WTC11 (cell line): ENCODE measurements at regions not wholly inside any gene's neighbourhood (a gene's known extent, or its start where the extent isn't known, plus 50 kb on each side); places are given as distances from the start of the nearest gene placed in this dataset.

Experiments
- ATAC-seq: fragments of 200-7000 bp; cut with Tn5 transposase; 2 replicates; pipeline ENCODE4 v1.10.0; 2021; ENCODE audit warnings: mild to moderate bottlenecking, moderate library complexity
- CTCF ChIA-PET: fragments of 300-600 bp; sonication (Branson Sonifier 250); formaldehyde crosslinking; loops from one replicate; lab custom pipeline; 2021; ENCODE audit warnings: antibody characterized with exemption; lab: Charles Lee
- POLR2A ChIA-PET: fragments of 350-600 bp; sonication (Branson Sonifier 250); formaldehyde crosslinking; loops from one replicate; lab custom pipeline; 2021; ENCODE audit warnings: antibody characterized with exemption; lab: Charles Lee
- DNase-seq: peaks from one replicate; pipeline ENCODE4 v3.0.0; 2021; ENCODE audit warnings: low spot score
- H3K27ac Mint-ChIP-seq: 2 replicates; pipeline ENCODE4 v1.8.0; 2021; ENCODE audit warnings: mixed read lengths
- H3K27me3 Mint-ChIP-seq: 2 replicates; pipeline ENCODE4 v1.8.0; 2021; ENCODE audit warnings: low read depth, mild to moderate bottlenecking, moderate library complexity, mixed read lengths
- H3K36me3 Mint-ChIP-seq: 2 replicates; pipeline ENCODE4 v1.8.0; 2021; ENCODE audit warnings: mixed read lengths
- H3K4me1 Mint-ChIP-seq: 2 replicates; pipeline ENCODE4 v1.8.0; 2022; ENCODE audit warnings: mixed read lengths
- H3K4me3 Mint-ChIP-seq: 2 replicates; pipeline ENCODE4 v1.8.0; 2021; ENCODE audit warnings: mild to moderate bottlenecking, moderate library complexity, mixed read lengths
- H3K9me3 Mint-ChIP-seq: 2 replicates; pipeline ENCODE4 v1.8.0; 2021; ENCODE audit warnings: mixed read lengths
- ATF1 ChIP-seq: sonication (generic); formaldehyde crosslinking; IDR thresholded peaks from 2 replicates; pipeline ENCODE4 v1.8.1; 2023; ENCODE audit warnings: mild to moderate bottlenecking, moderate library complexity, missing genetic modification reagents
- ATF2 ChIP-seq: sonication (generic); formaldehyde crosslinking; IDR thresholded peaks from 2 replicates; pipeline ENCODE4 v1.8.1; 2022; ENCODE audit warnings: low read depth, missing genetic modification reagents, borderline replicate concordance
- CBFB ChIP-seq: sonication (generic); formaldehyde crosslinking; IDR thresholded peaks from 2 replicates; pipeline ENCODE4 v1.8.1; 2022; ENCODE audit warnings: mild to moderate bottlenecking, low read depth, missing genetic modification reagents
- JAZF1 ChIP-seq: fragments of 250-450 bp; sonication (Bioruptor Pico); IDR thresholded peaks from 2 replicates; pipeline ENCODE4 v1.9.0; 2021; ENCODE audit warnings: moderate library complexity, mild to moderate bottlenecking, inconsistent platforms
- JUN ChIP-seq: sonication (generic); formaldehyde crosslinking; IDR thresholded peaks from 2 replicates; pipeline ENCODE4 v1.8.0; 2023; ENCODE audit warnings: mild to moderate bottlenecking, missing genetic modification reagents
- MLX ChIP-seq: sonication (generic); formaldehyde crosslinking; IDR thresholded peaks from 2 replicates; pipeline ENCODE4 v1.8.1; 2023; ENCODE audit warnings: mild to moderate bottlenecking, missing genetic modification reagents, moderate library complexity
- PRDM15 ChIP-seq: sonication (generic); formaldehyde crosslinking; IDR thresholded peaks from 2 replicates; pipeline ENCODE4 v1.8.0; 2022; ENCODE audit warnings: missing genetic modification reagents
- SMAD4 ChIP-seq: sonication (generic); formaldehyde crosslinking; IDR thresholded peaks from 2 replicates; pipeline ENCODE4 v1.8.0; 2022; ENCODE audit warnings: mild to moderate bottlenecking, missing genetic modification reagents
- TEAD4 ChIP-seq: sonication (generic); formaldehyde crosslinking; IDR thresholded peaks from 2 replicates; pipeline ENCODE4 v1.8.0; 2022; ENCODE audit warnings: mild to moderate bottlenecking, missing genetic modification reagents
- ZBTB43 ChIP-seq: sonication (generic); formaldehyde crosslinking; IDR thresholded peaks from 2 replicates; pipeline ENCODE4 v1.8.1; 2023; ENCODE audit warnings: mild to moderate bottlenecking, missing genetic modification reagents
- ZNF263 ChIP-seq: sonication (generic); formaldehyde crosslinking; IDR thresholded peaks from 2 replicates; pipeline ENCODE4 v1.8.1; 2022; ENCODE audit warnings: low read depth, mild to moderate bottlenecking, moderate library complexity, missing genetic modification reagents
- ZNF532 ChIP-seq: fragments of 250-450 bp; sonication (Bioruptor Pico); IDR thresholded peaks from 2 replicates; pipeline ENCODE4 v1.9.0; 2021; ENCODE audit warnings: mild to moderate bottlenecking, borderline replicate concordance
- ZSCAN18 ChIP-seq: fragments of 250-450 bp; sonication (Bioruptor Pico); IDR thresholded peaks from 2 replicates; pipeline ENCODE4 v2.1.2; 2022; ENCODE audit warnings: mild to moderate bottlenecking, moderate library complexity

GRCh38 chr4:1516881-1517480 lies 110.7 kb upstream of the NKX1-1 start (continued):
- TF ChIP-seq CBFB (CRISPR knock-in tag) (no peak), ZNF532 (CRISPR knock-in tag) (no peak), ATF2 (CRISPR knock-in tag) (no peak), JUN (CRISPR knock-in tag) (no peak), TEAD4 (CRISPR knock-in tag) (no peak), SMAD4 (CRISPR knock-in tag) (no peak), MLX (CRISPR knock-in tag) (no peak), ATF1 (no peak), PRDM15 (CRISPR knock-in tag) (no peak)

GRCh38 chr4:1516261-1516660 lies 110.0 kb upstream of the NKX1-1 start:
- no peaks in the 10 kb centered on the region for H3K4me1 Mint-ChIP-seq
- H3K27ac Mint-ChIP-seq, result no peak overlapping the region
- peaks cover 3% of the 10 kb centered on the region; the same call in 1 of the 2 replicates for H3K9me3 Mint-ChIP-seq
- ATAC-seq, result no peak
- POLR2A ChIA-PET, result no interaction called here
- no peak for DNase-seq
- no peaks in the 10 kb centered on the region for H3K36me3 Mint-ChIP-seq
- CTCF ChIA-PET, result no interaction called here
- no peak for TF ChIP-seq ZBTB43
- TF ChIP-seq JAZF1 (CRISPR knock-in tag), result no peak
- no peak for TF ChIP-seq ZSCAN18 (CRISPR knock-in tag)
- no peak for TF ChIP-seq ZNF263 (CRISPR knock-in tag)
- peaks cover 2% of the 10 kb centered on the region for H3K27me3 Mint-ChIP-seq
- no peak overlapping the region for H3K4me3 Mint-ChIP-seq
